Endothelial cell of hepatic sinusoid (primary cell): ENCODE measurements at regions not wholly inside any gene's neighbourhood (a gene's known extent, or its start where the extent isn't known, plus 50 kb on each side); places are given as distances from the start of the nearest gene placed in this dataset.

ENCODE experiments used
- in situ Hi-C: cut with HindIII; loops from 2 replicates; pipeline ENCODE4 v1.10.0; 2017; ENCODE audit warnings: low sequenced_read_pairs

DNA sequence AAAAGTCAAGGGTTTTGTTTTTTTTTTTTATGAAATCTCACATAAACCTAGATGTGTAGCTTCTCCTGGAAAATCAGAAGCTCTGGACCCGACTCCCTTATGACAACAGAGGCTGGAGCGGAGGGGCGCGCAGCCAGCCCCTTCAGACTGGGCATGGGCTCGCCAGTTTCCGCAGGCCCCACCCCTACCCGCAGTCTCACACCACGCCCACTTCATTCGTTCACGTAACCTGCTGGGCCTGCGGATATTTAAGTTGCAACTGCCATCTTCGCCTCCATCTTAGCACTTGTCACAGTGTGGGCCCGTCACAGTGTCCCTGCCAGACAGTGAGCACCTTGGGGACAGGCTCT lies 111.7 kb upstream of the PTPN1 start:
- in situ Hi-C loops: loop anchor here (5.0 kb wide), 1 partner anchor 49 kb away; no protein-coding TSS in a partner anchor

DNA sequence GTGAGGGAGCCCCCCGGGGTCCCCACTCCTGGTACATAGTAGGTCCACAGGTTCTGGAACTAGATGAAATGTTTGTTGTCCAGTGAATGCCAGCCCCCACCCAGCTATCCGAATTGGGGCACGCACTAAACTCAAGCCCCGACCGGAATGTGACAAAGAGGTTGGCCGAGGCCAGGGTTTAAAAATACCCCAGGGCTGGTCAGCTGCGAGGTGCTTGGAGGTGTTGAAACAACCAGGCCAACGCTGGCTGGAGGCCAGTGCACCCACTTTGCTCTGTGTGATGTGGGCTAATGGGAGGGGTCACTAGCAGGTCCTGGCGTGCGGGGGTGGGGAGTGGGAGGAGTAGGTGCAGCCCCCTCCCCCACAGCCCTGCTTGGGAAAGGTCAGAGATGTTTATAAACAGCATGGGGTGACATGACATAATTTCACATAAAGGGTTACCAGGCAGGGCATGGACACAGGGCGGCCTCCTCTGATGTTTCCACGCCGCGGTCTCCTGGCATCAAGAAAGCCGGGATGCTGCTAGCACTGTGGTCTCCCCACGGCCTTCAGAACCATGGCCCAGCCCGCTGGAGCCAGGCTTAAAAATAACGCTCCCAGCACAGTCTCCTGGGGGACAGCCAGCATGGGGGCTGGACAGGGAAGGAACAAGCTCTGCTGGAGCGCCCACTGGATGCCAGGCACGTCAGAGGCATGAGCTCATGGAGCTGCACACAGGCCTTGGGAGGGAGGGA lies 111.2 kb upstream of the PTPN1 start:
- in situ Hi-C loops: loop anchor here (5.0 kb wide), 1 partner anchor 48 kb away; no protein-coding TSS in a partner anchor

DNA sequence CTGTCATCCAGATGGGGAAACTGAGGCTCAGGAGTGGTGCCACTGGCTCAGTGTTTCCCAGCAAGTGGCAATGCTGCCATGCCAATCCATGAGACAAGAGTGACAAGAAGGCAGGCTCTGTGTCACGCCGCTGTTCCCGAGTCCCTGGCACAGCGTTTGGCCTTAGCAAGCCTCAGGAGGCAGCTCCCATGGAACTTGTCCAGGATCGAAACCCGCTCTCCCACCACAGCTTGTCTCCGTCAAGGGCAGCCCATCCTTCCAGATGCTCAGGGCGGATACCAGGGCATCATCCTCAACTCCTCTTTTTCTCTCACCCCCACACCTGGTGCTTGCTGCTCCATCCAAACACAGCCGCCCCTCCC lies 110.6 kb upstream of the PTPN1 start:
- in situ Hi-C loops: loop anchor here (5.0 kb wide), 1 partner anchor 48 kb away; no protein-coding TSS in a partner anchor

DNA sequence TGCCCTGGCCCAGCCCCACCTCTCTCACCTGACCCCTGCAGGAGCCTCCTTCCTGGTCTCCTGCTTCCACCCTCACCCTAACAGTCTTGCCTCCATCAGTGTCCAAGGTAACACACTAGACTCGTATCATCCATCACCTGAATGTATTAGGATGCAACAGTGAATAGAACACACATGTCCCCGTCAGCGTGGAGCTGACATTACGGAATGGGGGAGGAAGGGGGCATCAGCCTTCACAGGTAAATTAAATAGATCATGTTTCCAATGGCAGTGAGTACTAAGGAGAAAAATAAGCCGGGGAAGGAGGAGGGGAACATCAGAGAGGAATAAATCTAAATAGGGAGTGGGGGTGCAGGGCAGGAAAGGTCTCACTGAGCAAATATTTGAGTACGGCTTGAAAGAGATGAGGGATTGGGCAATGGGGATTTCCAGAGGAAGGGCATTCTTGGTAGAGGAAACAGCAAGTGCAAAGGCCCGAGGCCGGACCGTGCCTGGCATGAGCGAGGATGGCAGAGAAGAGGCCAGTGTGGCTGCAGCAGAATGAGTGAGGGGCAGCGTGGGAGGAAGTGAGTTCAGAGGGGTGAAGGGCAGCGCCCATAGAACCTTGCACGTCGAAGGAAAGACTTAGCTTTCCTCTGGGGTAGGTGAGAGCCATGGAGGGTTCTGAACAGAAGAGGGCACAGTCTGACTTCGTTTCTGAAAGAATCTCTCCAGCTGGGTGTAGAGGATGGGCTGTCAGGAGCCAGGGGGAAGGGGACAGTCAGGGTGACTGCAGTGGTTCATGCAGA lies 110.1 kb upstream of the PTPN1 start:
- in situ Hi-C loops: loop anchor here (5.0 kb wide), 1 partner anchor 47 kb away; no protein-coding TSS in a partner anchor

DNA sequence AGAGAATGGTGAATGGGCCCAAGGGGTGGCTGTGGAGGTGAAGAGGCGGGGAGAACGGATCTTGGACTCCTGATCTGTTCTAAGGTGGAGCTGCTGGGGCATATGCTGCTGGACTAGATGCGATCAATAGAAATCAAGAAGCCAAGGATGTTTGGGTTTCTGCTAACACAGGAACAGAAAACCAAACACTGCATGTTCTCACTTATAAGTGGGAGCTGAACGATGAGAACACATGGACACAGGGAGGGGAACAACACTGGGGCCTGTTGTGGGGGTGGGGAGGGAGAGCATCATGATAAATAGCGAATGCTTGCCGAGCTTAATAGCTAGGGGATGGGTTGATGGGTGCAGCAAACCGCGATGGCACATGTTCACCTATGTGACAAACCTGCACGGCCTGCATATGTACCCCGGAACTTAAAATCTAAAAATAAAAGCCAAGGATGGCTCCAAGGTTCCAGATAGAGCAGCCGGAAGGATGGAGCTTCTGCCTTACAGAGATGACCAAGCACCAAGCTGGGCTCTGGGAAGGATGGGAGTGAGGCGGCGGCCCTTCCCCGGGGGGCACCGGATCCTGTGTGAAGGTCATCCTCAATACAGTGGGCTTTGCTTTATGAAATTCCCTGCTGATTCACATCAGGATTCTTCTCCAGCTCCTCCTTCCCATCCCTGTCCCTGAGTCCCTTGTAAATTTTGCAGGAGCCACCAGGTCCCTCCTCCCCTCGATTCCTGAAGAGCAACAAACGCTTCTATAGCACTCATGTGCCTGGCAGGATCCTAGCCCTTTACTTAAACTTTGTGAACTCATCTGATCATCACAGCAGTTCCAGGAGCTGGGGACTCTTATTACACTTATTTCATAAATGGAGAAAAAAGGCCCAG lies 109.2 kb upstream of the PTPN1 start:
- in situ Hi-C loops: no loop called here

DNA sequence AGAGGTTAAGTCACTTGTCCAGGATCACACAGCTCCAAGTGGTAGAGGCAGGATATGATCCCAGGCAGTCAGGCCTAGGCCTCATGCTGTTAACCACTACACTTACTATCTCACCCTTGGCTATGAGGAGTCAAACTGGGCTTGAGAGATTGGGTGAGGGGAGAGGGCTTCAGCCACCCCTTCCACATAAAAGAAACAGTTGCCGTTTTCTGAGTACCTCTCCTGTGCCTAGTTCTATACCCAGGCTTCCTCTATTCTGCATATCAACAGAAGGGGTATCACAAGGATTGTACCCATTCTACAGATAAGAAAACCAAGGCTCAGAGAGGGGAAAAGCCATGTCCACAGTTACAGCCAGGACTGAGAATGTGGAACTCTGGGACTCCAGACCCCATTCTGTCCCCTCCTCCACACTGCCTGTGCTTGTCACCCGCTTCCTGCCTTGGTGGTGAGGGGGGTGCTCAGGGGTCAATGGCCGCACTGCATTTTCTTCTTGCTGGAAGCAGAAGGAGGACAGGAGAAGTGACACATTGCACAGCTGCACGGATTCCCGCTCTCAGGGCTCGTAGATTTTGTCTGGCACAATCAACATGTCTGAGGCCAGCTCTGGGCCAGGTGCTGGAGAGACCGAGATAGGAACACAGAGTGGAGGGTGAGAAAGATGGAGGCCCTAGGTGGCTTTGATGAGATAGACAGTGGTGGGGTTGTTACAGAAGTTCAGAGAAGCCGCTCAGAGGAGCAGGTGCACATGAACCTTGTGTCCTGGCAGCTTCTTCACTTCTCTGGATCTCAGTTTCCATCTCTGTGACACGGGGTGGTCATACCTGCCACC lies 108.4 kb upstream of the PTPN1 start:
- in situ Hi-C loops: no loop called here

DNA sequence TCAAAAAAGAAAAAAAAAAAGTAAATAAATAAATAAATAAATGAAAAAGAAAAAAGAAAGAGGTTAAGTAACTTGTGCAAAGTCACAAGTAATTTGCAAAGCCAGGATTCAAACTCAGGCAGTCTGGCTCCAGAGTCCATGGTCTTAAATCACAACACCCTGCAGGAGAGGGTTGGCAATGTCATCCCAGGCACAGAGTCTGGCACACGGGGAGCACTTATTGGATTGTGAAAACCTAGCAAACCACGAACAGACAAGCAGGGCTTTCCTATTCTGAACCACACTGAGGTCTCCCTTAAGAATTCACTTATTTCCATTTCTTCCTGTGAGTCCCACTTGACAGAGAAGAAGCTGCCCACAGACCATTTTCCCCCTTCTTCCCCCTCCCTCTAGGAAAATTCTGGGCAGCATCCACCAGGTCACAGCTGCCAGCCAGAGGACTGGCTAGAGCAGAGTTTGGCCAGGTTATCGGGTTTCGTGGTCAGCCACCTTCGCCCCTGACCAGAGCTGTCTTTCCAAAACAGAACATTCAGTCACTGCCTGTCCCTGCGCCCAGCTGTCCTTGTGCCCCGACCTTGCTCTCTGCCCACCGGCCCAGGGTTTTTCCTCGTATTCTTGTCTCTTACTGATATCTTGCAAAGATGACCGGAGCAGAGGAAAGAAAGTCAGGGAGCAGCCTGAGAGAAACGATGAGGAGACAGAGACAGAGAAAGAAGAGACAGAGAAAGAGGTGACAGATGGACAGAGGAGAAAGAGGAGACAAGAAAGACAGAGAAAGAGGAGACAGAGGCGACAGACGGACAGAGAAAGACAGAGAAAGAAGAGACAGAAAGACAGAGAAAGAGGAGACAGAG lies 106.4 kb upstream of the PTPN1 start:
- in situ Hi-C loops: no loop called here

DNA sequence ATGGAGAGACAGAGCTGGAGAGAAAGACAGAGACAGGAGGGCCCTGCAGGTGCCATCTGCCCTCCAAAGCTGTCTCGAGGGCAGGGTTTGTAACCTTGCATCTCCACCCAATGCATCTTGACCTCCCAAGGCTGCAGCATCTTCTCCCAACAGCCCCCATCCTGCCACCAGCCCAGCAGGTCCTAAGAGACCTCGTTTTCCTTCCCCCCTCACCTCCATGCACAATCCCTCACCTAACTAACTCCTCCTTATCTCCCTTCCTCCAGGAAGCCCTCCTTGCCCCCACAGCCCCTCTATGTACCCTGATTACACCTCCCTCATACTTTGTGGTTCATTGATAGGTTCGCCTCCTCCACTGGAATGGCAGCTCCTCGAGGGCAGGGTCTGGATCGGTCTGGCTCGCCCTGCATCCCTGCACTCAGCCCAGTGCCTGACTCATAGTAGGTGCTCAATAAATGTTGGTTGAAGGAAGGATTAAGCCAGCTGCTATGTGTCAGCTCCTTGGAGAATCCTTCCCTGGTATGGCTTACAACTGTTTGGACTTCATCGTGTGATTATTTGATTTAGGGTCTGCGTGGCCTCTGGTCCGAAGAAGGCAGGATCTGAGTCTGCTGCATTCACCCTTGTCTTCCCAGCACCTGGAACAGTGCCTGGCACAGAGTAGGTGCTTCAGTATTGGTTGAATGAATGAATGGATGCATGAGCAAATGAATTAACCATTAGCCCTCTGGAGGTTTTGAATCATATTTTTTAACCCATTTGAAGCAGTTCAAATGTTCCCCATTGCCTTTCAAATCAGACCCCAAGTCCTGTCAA lies 105.6 kb upstream of the PTPN1 start:
- in situ Hi-C loops: no loop called here

DNA sequence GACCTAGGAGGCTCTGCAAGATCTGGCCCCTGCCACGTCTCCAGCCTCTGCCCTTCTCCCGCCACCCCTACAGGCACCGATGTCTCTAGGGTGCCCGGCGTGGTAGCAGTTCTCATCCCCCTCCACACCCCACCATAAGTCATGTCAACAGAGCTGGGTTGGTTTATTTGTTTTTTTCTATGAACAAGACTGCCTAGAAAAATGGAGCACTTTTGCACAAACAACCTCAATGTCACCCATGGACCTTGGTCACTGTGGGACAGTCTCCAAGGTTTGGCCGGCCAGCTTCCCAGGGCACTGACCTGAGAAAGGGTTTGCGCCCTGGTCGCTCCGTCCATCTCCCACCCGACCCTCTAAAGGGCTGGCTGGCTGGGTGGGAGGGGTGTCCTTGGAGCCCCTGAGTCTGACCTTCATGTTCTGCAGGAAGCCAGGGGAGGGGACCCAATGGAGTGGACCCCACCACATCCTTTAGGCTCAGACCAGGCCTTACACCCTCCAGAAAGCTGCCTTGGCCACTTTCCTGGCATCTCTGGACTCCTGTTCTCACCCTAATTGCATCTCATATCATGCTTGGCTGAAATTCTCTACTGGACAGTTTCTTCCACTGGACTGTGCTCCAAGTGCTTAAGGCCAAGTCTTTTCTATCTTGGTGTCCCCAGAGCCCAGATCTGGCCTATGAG lies 104.8 kb upstream of the PTPN1 start:
- in situ Hi-C loops: no loop called here

DNA sequence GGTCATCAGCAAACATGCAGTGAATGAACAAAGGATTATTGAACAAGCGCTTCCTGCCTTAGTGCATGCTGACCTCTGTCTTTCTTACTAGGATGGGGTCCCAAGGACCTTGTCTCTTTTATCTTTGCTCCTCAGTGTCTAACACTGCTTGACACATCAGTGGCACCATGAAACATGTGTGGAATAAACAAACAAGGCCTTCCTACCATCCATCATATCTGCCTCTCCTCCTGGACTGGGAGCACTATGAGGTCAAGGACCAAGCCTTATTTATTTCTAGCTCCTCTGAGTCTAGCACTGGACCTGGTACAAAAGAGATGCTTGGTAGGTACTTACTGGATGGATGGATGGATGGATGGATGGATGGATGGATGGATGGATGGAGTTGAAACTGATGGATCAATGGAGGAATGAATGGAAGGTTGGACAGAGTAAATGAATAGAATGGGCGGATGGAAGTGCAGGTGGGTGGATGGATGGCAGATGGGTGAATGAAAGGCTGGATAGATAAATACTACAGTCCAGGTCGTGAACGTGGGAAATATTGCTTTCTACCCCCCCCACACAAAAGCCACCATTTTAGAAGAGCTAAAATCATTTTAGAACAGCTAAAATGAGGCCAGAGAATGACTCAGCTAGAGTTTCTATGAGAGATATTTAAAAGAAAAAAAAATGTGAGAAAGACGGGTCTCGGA lies 104.1 kb upstream of the PTPN1 start:
- in situ Hi-C loops: no loop called here

DNA sequence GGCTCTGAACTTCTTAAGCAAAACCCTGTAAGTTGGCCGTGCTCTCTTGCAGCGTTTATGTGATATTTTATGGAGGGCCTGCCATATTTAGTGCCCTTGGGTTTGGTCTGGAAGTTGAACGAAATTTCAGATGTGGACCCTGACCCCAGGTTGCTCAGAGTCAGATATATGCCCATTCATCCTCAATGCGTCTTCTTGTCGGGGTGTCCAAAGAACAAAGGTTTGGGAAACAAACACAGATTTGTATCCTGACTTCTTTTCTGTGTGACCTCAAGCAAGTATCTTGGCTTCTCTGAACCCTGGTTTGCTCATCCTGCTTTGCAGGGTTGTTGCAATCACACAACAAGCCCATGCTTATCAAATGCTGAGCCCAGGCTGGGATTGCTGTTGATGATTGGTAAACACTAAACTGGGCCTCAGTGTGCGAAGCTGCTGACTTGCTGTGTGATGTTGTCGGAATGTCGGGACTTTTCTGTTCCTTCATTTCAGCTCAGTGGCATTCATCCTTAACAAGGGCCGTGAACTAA lies 103.5 kb upstream of the PTPN1 start:
- in situ Hi-C loops: no loop called here

DNA sequence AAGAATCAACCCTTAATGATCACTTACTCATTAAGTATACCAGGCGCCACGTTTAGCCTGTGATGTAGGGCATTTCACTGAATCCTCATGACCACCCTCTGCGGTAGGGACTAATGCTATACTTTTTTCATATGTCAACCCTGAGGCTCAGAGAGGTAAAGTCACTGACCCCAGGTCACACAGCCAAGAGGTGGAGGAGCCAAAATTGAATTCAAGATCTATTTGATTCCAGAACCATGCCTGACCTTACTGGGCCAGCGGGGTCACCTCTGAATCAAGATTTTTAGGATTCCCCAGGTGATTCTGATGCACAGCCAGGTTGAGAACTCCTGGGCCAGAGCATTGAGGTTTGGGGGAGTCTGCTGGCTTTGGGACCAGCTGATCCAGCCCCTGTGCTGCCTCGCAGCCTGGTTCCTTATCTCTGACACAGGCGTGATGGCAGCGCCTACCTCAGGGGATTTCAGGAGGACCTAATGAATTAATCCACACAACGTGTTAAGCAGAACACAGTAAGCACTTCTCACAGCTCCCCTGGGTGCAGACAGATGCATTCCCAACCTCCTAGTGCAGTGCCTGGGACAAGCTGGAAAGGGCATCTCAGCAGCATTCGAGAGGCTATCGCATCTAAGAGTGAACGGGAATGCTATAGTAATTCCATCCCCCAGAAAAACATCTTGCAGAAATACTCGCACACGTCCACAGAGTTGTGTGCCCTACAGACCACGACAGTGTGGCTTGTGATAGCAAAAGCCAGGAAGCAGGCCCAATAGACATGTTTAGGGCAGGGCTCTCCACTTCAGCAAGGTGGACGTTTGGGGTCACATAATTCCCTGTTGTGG lies 101.4 kb upstream of the PTPN1 start:
- in situ Hi-C loops: no loop called here

DNA sequence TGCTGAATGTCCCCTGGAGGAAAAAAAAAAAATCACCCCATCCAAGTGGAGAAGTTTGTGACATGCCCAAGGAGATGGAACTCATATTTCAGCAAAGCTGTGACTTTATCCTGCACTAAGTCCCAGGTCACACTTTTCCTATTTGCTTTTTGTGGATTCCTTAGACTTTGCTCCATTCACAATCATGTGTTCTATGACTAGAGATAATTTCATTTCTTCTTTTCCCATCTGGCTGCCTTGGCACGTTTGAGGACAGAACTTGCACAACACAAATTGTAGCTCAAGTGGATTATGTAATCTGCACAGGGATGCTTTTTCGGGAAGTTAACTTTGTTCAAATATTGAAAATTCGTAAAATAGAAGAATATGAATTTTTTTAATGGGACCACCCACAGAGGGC lies 100.7 kb upstream of the PTPN1 start:
- in situ Hi-C loops: no loop called here

DNA sequence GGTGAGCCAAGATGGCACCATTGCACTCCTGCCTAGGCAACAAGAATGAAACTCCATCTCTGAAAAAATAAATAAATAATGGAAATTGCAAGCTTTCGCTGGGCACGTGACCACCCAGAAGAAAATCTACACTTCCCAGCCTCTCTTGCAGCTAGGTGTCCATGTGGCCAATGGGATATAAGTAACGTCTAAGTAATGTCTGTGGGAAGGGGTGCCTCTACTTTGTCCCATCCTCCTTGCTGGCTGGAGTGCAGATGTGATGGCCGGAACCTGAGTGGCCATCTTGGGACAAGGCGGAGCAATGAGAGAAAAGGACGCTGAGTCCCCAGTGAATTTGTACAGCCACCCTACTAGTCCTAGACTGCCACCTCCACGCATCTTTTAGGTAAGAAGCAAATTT lies 99.8 kb upstream of the PTPN1 start:
- in situ Hi-C loops: loop anchor here (5.0 kb wide), 2 partner anchors 72 to 88 kb away; no protein-coding TSS in a partner anchor

DNA sequence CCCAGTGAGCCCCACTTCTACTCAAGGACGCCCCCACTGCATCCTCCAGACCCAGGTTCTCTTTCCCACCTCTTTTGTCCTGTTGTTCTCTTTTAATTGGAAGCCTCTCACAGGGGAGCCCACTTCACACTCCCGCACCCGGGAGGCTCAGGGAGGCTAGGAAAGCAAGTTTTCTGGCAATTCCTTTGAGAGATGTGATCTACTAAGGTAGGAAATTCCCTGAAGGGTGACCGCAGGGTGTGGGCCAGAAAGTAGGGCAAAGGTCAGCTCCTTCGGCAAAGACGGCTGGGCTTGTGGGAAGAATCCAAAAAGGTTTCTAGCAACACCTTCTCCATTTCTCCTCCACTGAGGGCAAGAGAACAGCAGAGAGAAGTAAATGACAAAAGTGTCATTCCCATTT lies 98.1 kb upstream of the PTPN1 start:
- in situ Hi-C loops: loop anchor here (5.0 kb wide), 2 partner anchors 70 to 90 kb away; no protein-coding TSS in a partner anchor

DNA sequence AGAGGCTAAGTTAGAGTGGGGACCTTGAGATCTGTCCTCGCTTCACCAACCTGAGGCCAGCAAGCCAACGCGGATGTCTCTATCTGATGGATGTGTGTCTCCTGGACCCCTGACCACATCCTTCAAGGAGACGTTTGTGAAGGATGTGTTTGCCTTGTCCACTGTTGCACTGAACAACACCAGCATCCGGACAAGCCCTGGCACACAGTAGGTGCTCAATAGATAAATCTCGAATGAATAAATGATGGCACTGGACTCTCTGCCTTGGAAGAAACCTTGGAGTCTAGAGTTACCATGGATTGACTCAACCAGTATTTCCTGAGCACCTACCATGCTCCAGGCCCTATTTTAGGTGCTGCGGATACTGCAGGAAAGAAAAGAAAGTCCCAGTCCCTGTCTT lies 97.7 kb upstream of the PTPN1 start:
- in situ Hi-C loops: loop anchor here (5.0 kb wide), 2 partner anchors 70 to 90 kb away; no protein-coding TSS in a partner anchor
